ENCODE measurements at regions not wholly inside any gene's neighbourhood (a gene's known extent, or its start where the extent isn't known, plus 50 kb on each side); places are given as distances from the start of the nearest gene placed in this dataset.

DNA sequence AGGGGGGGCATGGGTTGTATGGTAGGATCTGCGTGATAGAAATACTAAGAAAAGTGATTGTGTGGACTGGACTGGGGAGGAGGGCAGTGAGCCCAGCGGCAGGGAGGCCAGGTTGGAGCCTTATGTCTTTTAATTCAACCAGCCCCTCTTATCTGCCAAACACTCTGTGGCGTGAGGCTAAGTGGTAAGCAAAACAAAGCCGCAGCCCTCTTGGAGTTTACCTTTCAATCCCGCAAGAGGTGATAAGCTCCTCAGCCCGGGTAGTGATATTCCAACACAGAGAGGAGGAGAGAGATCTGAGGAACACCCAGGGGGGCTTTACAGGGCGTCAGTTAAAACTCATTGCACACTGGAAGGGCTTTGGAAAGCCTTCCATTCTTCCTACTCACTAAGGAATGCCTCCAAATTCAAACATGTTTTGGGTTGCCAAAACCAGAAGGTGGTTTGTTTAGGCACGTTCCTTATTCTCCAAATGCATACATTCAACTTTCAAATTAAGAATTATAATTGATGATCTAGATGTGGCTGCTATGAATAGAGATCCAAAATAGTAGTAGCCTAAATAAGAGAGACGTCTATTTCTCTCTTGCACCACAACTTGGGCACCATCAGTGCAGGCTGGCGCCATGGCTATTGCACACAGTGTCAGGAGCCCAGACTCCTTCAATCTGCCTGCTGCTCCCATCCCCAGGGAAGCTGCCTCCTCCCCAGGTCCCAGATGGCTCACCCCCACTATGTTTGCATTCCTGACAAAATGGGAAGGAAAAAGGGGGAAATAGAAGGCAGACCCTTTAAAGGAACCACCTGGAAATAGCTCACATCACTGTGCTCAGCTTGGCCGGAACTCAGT lies 75.1 kb upstream of the FSTL4 start:
- no peak for TF ChIP-seq EP300 (IDR thresholded peaks at IDR 0.05; ENCODE audit: borderline replicate concordance)
- no peak for TF ChIP-seq EGR1 (IDR thresholded peaks at IDR 0.05)
- TF ChIP-seq, protein P1, sequence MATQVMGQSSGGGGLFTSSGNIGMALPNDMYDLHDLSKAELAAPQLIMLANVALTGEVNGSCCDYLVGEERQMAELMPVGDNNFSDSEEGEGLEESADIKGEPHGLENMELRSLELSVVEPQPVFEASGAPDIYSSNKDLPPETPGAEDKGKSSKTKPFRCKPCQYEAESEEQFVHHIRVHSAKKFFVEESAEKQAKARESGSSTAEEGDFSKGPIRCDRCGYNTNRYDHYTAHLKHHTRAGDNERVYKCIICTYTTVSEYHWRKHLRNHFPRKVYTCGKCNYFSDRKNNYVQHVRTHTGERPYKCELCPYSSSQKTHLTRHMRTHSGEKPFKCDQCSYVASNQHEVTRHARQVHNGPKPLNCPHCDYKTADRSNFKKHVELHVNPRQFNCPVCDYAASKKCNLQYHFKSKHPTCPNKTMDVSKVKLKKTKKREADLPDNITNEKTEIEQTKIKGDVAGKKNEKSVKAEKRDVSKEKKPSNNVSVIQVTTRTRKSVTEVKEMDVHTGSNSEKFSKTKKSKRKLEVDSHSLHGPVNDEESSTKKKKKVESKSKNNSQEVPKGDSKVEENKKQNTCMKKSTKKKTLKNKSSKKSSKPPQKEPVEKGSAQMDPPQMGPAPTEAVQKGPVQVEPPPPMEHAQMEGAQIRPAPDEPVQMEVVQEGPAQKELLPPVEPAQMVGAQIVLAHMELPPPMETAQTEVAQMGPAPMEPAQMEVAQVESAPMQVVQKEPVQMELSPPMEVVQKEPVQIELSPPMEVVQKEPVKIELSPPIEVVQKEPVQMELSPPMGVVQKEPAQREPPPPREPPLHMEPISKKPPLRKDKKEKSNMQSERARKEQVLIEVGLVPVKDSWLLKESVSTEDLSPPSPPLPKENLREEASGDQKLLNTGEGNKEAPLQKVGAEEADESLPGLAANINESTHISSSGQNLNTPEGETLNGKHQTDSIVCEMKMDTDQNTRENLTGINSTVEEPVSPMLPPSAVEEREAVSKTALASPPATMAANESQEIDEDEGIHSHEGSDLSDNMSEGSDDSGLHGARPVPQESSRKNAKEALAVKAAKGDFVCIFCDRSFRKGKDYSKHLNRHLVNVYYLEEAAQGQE (IDR thresholded peaks at IDR 0.05; ENCODE audit: low read depth) = no peak
- no peak for TF ChIP-seq RAD21 (IDR thresholded peaks at IDR 0.05; ENCODE audit: low read depth)
- no peak for TF ChIP-seq CREB1 (IDR thresholded peaks at IDR 0.05; ENCODE audit: low read depth)
- no peak for TF ChIP-seq TAF1 (IDR thresholded peaks at IDR 0.05; ENCODE audit: low read depth)
- TF ChIP-seq, protein P2, sequence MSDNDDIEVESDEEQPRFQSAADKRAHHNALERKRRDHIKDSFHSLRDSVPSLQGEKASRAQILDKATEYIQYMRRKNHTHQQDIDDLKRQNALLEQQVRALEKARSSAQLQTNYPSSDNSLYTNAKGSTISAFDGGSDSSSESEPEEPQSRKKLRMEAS (IDR thresholded peaks at IDR 0.05) = no peak
- TF ChIP-seq YY1 (IDR thresholded peaks at IDR 0.05; ENCODE audit: low read depth) = no peak
- TF ChIP-seq ZBTB7A (IDR thresholded peaks at IDR 0.05; ENCODE audit: low read depth) = no peak
- no peak for TF ChIP-seq NFIC (IDR thresholded peaks at IDR 0.05)
- TF ChIP-seq FOXM1 (IDR thresholded peaks at IDR 0.05; ENCODE audit: borderline replicate concordance, low read depth) = no peak
- no peak for TF ChIP-seq TEAD4 (IDR thresholded peaks at IDR 0.05)
- no peak for TF ChIP-seq CEBPB (IDR thresholded peaks at IDR 0.05)
- TF ChIP-seq, protein P3, sequence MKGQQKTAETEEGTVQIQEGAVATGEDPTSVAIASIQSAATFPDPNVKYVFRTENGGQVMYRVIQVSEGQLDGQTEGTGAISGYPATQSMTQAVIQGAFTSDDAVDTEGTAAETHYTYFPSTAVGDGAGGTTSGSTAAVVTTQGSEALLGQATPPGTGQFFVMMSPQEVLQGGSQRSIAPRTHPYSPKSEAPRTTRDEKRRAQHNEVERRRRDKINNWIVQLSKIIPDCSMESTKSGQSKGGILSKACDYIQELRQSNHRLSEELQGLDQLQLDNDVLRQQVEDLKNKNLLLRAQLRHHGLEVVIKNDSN (IDR thresholded peaks at IDR 0.05) = no peak
